ENCODE measurements at regions not wholly inside any gene's neighbourhood (a gene's known extent, or its start where the extent isn't known, plus 50 kb on each side); places are given as distances from the start of the nearest gene placed in this dataset.

- Histone ChIP-seq H3K27ac (no peak overlapping the region), H3K36me3 (no peaks in the 10 kb centered on the region), H2AFZ (replicated peaks) (no peak overlapping the region), H4K20me1 (ENCODE audit: low read depth) (no peaks in the 10 kb centered on the region), H3K4me1 (no peaks in the 10 kb centered on the region), H3K4me2 (no peak overlapping the region), H3K9me3 (ENCODE audit: low read depth) (no peaks in the 10 kb centered on the region), H3K27me3 (no peaks in the 10 kb centered on the region), H3K9ac (no peak overlapping the region), H3F3A (ENCODE audit: low read depth) (no peaks in the 10 kb centered on the region), H3K4me3 (no peak overlapping the region), H3K79me2 (ENCODE audit: low read depth) (no peaks in the 10 kb centered on the region)
- H3K9me3 Mint-ChIP-seq = no peaks in the 10 kb centered on the region
- no peaks in the 10 kb centered on the region for H3K4me1 Mint-ChIP-seq
- H3K27me3 Mint-ChIP-seq (ENCODE audit: insufficient read depth, low read depth) = no peaks in the 10 kb centered on the region
- no peaks in the 10 kb centered on the region for H3K36me3 Mint-ChIP-seq
- DNase-seq (ENCODE audit: low spot score) = no peak
- H3K4me3 Mint-ChIP-seq = no peak overlapping the region
- H3K27ac Mint-ChIP-seq = no peak overlapping the region
- TF ChIP-seq EZH2phosphoT487 (IDR thresholded peaks at IDR 0.05) (no peak), CTCF (IDR thresholded peaks at IDR 0.05) (no peak), EZH2 (IDR thresholded peaks at IDR 0.05) (no peak)
These were observed 905.7 kb upstream of the TENM4 start for GRCh38 chr11:80346353-80347059.

GRCh38 chr11:80343436-80343835, 902.6 kb upstream of the TENM4 start:
- TF ChIP-seq CTCF (IDR thresholded peaks at IDR 0.05) (no peak), EZH2 (IDR thresholded peaks at IDR 0.05) (no peak), EZH2phosphoT487 (IDR thresholded peaks at IDR 0.05) (no peak)
- no peak for DNase-seq (ENCODE audit: low spot score)
- Mint-ChIP-seq H3K9me3 (no peaks in the 10 kb centered on the region), H3K36me3 (no peaks in the 10 kb centered on the region), H3K4me3 (no peak overlapping the region), H3K27me3 (ENCODE audit: insufficient read depth, low read depth) (no peaks in the 10 kb centered on the region), H3K27ac (no peak overlapping the region), H3K4me1 (no peaks in the 10 kb centered on the region)
- Histone ChIP-seq H3K4me3 (no peak overlapping the region), H3K9ac (no peak overlapping the region), H3K9me3 (ENCODE audit: low read depth) (no peaks in the 10 kb centered on the region), H3K4me1 (no peaks in the 10 kb centered on the region), H3F3A (ENCODE audit: low read depth) (no peaks in the 10 kb centered on the region), H3K4me2 (no peak overlapping the region), H3K79me2 (ENCODE audit: low read depth) (no peaks in the 10 kb centered on the region), H4K20me1 (ENCODE audit: low read depth) (no peaks in the 10 kb centered on the region), H3K27ac (no peak overlapping the region), H3K27me3 (no peaks in the 10 kb centered on the region), H3K36me3 (no peaks in the 10 kb centered on the region), H2AFZ (replicated peaks) (peak overlapping the region; percentile 10)

DNA sequence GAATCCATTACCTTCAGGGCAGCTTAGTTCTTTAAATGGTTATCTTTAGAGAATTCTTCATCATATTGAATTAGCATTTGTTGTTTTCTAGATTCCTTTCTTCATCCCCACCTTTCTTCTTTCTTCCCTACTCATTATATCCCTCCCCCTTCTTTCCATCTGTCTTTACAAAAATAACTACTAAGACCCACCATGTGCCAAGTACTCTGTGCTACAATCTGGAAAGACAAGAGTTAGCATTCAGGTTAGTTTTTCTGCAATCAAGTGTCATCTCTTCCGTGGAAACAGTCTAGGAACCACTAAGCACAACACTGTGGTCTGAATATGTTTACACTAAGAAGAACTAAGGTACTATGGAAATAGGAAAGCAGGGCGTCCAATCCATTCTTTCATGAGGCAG, 897.4 kb upstream of the TENM4 start:
- no peaks in the 10 kb centered on the region for H3K9me3 ChIP-seq (ENCODE audit: low read depth)
- no peaks in the 10 kb centered on the region for H3K36me3 ChIP-seq
- no peaks in the 10 kb centered on the region for H3K9me3 Mint-ChIP-seq
- no peaks in the 10 kb centered on the region for H4K20me1 ChIP-seq (ENCODE audit: low read depth)
- no peak overlapping the region for H3K4me3 Mint-ChIP-seq
- H3K4me1 Mint-ChIP-seq = no peaks in the 10 kb centered on the region
- no peak for DNase-seq (ENCODE audit: low spot score)
- H3K27me3 ChIP-seq = no peaks in the 10 kb centered on the region
- no peak overlapping the region for H3K4me3 ChIP-seq
- H3K27ac Mint-ChIP-seq = no peak overlapping the region
- H3K36me3 Mint-ChIP-seq = no peaks in the 10 kb centered on the region
- no peaks in the 10 kb centered on the region for H3K79me2 ChIP-seq (ENCODE audit: low read depth)
- no peaks in the 10 kb centered on the region for H3K4me1 ChIP-seq
- H3K27ac ChIP-seq = no peak overlapping the region
- H3K4me2 ChIP-seq = no peak overlapping the region
- H2AFZ ChIP-seq (replicated peaks) = no peak overlapping the region
- no peaks in the 10 kb centered on the region for H3F3A ChIP-seq (ENCODE audit: low read depth)
- TF ChIP-seq CTCF (IDR thresholded peaks at IDR 0.05) (no peak), EZH2 (IDR thresholded peaks at IDR 0.05) (no peak), EZH2phosphoT487 (IDR thresholded peaks at IDR 0.05) (no peak)
- no peak overlapping the region for H3K9ac ChIP-seq
- H3K27me3 Mint-ChIP-seq (ENCODE audit: insufficient read depth, low read depth) = no peaks in the 10 kb centered on the region

All from neural progenitor cell (in vitro differentiated cells).